HG03025 (cell line): ENCODE measurements at regions not wholly inside any gene's neighbourhood (a gene's known extent, or its start where the extent isn't known, plus 50 kb on each side); places are given as distances from the start of the nearest gene placed in this dataset.
"Not testable (repeated sequence)": the region's sequence is repeated elsewhere in the genome, so short reads cannot be mapped to it uniquely, and the experiment has no call there.

ENCODE experiments used
- ATAC-seq: cut with Tn5 transposase; IDR thresholded peaks from one replicate; pipeline ENCODE4 v1.9.1; 2021; ENCODE audit warnings: mild to moderate bottlenecking, moderate library complexity; ENCODE audit not compliant: unreplicated experiment, low FRiP score

GRCh38 chr6:122136386-122136785 is 263.1 kb upstream of the HSF2 start:
- ATAC-seq: no peak

GRCh38 chr6:122140031-122140430 is 259.4 kb upstream of the HSF2 start:
- ATAC-seq: no peak

GRCh38 chr6:122141246-122141645 is 258.2 kb upstream of the HSF2 start:
- ATAC-seq: no peak

GRCh38 chr6:122143813-122144601 is 255.4 kb upstream of the HSF2 start:
- ATAC-seq: no peak

GRCh38 chr6:122145246-122145645 is 254.2 kb upstream of the HSF2 start:
- ATAC-seq: no peak

GRCh38 chr6:122145741-122146240 is 253.7 kb upstream of the HSF2 start:
- no peak for ATAC-seq

- no peak for ATAC-seq
Measured at GRCh38 chr6:122147291-122147690, 252.2 kb upstream of the HSF2 start.

GRCh38 chr6:122151066-122151465 is 248.4 kb upstream of the HSF2 start:
- ATAC-seq: no peak

- no peak for ATAC-seq
Measured at GRCh38 chr6:122151763-122152162, 247.7 kb upstream of the HSF2 start.

- no peak for ATAC-seq
Measured at GRCh38 chr6:122153557-122153956, 245.9 kb upstream of the HSF2 start.

GRCh38 chr6:122154155-122154554 is 245.3 kb upstream of the HSF2 start:
- no peak for ATAC-seq

GRCh38 chr6:122154912-122155575 is 244.4 kb upstream of the HSF2 start:
- no peak for ATAC-seq

- ATAC-seq: no peak
Measured at GRCh38 chr6:122161136-122161535, 238.3 kb upstream of the HSF2 start.

GRCh38 chr6:122165014-122165413 is 234.4 kb upstream of the HSF2 start:
- ATAC-seq: no peak

GRCh38 chr6:122170274-122170673 is 229.2 kb upstream of the HSF2 start:
- no peak for ATAC-seq

GRCh38 chr6:122178988-122179387 is 220.5 kb upstream of the HSF2 start:
- no peak for ATAC-seq

- no peak for ATAC-seq
Measured at GRCh38 chr6:122180132-122180531, 219.3 kb upstream of the HSF2 start.

- no peak for ATAC-seq
Measured at GRCh38 chr6:122182061-122182460, 217.4 kb upstream of the HSF2 start.

- no peak for ATAC-seq
Measured at GRCh38 chr6:122184401-122184827, 215.0 kb upstream of the HSF2 start.

GRCh38 chr6:122185458-122185857 is 214.0 kb upstream of the HSF2 start:
- not testable (repeated sequence) for ATAC-seq

- no peak for ATAC-seq
Measured at GRCh38 chr6:122187186-122187585, 212.3 kb upstream of the HSF2 start.

- no peak for ATAC-seq
Measured at GRCh38 chr6:122198922-122199321, 200.5 kb upstream of the HSF2 start.
